ACC112 (cell line): ENCODE measurements at regions not wholly inside any gene's neighbourhood (a gene's known extent, or its start where the extent isn't known, plus 50 kb on each side); places are given as distances from the start of the nearest gene placed in this dataset.

ENCODE experiments used
- H2AFZ ChIP-seq: fragments of 200-600 bp; sonication (generic); one replicate; pipeline ENCODE4 v1.6.0; 2017; ENCODE audit warnings: antibody characterized with exemption, low read length; ENCODE audit not compliant: unreplicated experiment
- H3K27ac ChIP-seq: fragments of 200-600 bp; sonication (generic); 2 replicates; pipeline ENCODE4 v1.5.1; 2014; ENCODE audit warnings: low read depth, mild to moderate bottlenecking, antibody characterized with exemption, low read length, moderate library complexity
- H3K27me3 ChIP-seq: fragments of 200-600 bp; sonication (generic); 2 replicates; pipeline ENCODE4 v1.6.1; 2014; ENCODE audit warnings: mild to moderate bottlenecking, antibody characterized with exemption, low read length, moderate library complexity, mixed read lengths; ENCODE audit not compliant: insufficient read depth
- H3K36me3 ChIP-seq: fragments of 200-600 bp; sonication (generic); 2 replicates; pipeline ENCODE4 v1.6.1; 2016; ENCODE audit warnings: mild to moderate bottlenecking, antibody characterized with exemption, low read length, moderate library complexity, mixed read lengths; ENCODE audit not compliant: insufficient read depth
- H3K4me1 ChIP-seq: fragments of 200-600 bp; sonication (generic); one replicate; pipeline ENCODE4 v1.6.1; 2016; ENCODE audit warnings: low read length, mixed read lengths; ENCODE audit not compliant: insufficient read depth, unreplicated experiment, control insufficient read depth
- H3K4me3 ChIP-seq: fragments of 200-600 bp; sonication (generic); 2 replicates; pipeline ENCODE4 v1.5.1; 2014; ENCODE audit warnings: mild to moderate bottlenecking, low read depth, low read length
- H3K79me2 ChIP-seq: fragments of 200-600 bp; sonication (generic); one replicate; pipeline ENCODE4 v1.6.0; 2016; ENCODE audit warnings: low read length; ENCODE audit not compliant: control insufficient read depth, unreplicated experiment, insufficient read depth

GRCh38 chr4:126738527-126738923, 894.2 kb upstream of the INTU start:
- H2AFZ ChIP-seq, result no peak overlapping the region
- no peaks in the 10 kb centered on the region for H3K27me3 ChIP-seq
- peaks cover 3% of the 10 kb centered on the region for H3K4me1 ChIP-seq
- no peaks in the 10 kb centered on the region for H3K79me2 ChIP-seq
- H3K4me3 ChIP-seq, result no peak overlapping the region
- H3K27ac ChIP-seq, result no peak overlapping the region
- H3K36me3 ChIP-seq, result no peaks in the 10 kb centered on the region

GRCh38 chr4:126738926-126739325, 893.8 kb upstream of the INTU start:
- H3K79me2 ChIP-seq, result no peaks in the 10 kb centered on the region
- no peaks in the 10 kb centered on the region for H3K36me3 ChIP-seq
- H3K27me3 ChIP-seq, result no peaks in the 10 kb centered on the region
- no peak overlapping the region for H3K4me3 ChIP-seq
- no peak overlapping the region for H2AFZ ChIP-seq
- no peak overlapping the region for H3K27ac ChIP-seq
- peaks cover 3% of the 10 kb centered on the region for H3K4me1 ChIP-seq

GRCh38 chr4:126740687-126741086, 892.1 kb upstream of the INTU start:
- no peaks in the 10 kb centered on the region for H3K27me3 ChIP-seq
- H3K4me1 ChIP-seq, result peaks cover 3% of the 10 kb centered on the region
- no peak overlapping the region for H3K4me3 ChIP-seq
- H3K36me3 ChIP-seq, result no peaks in the 10 kb centered on the region
- no peak overlapping the region for H3K27ac ChIP-seq
- H2AFZ ChIP-seq, result no peak overlapping the region
- H3K79me2 ChIP-seq, result no peaks in the 10 kb centered on the region

- Histone ChIP-seq H3K36me3 (no peaks in the 10 kb centered on the region), H3K27ac (no peak overlapping the region), H3K4me1 (peaks cover 3% of the 10 kb centered on the region), H3K79me2 (no peaks in the 10 kb centered on the region), H2AFZ (no peak overlapping the region), H3K4me3 (no peak overlapping the region), H3K27me3 (no peaks in the 10 kb centered on the region)
Measured at GRCh38 chr4:126742048-126742447, 890.7 kb upstream of the INTU start.

- Histone ChIP-seq H2AFZ (no peak overlapping the region), H3K4me3 (no peak overlapping the region), H3K27me3 (no peaks in the 10 kb centered on the region), H3K4me1 (peaks cover 3% of the 10 kb centered on the region), H3K36me3 (no peaks in the 10 kb centered on the region), H3K79me2 (no peaks in the 10 kb centered on the region), H3K27ac (no peak overlapping the region)
Measured at GRCh38 chr4:126742885-126743284, 889.9 kb upstream of the INTU start.

GRCh38 chr4:126748736-126749135, 884.0 kb upstream of the INTU start:
- Histone ChIP-seq H3K4me3 (no peak overlapping the region), H3K4me1 (no peaks in the 10 kb centered on the region), H2AFZ (no peak overlapping the region), H3K36me3 (no peaks in the 10 kb centered on the region), H3K79me2 (no peaks in the 10 kb centered on the region), H3K27ac (no peak overlapping the region), H3K27me3 (no peaks in the 10 kb centered on the region)

- no peak overlapping the region for H3K4me3 ChIP-seq
- no peak overlapping the region for H2AFZ ChIP-seq
- H3K27me3 ChIP-seq, result no peaks in the 10 kb centered on the region
- no peaks in the 10 kb centered on the region for H3K79me2 ChIP-seq
- no peaks in the 10 kb centered on the region for H3K36me3 ChIP-seq
- no peak overlapping the region for H3K27ac ChIP-seq
- H3K4me1 ChIP-seq, result no peaks in the 10 kb centered on the region
Measured at GRCh38 chr4:126750723-126751122, 882.0 kb upstream of the INTU start.

- Histone ChIP-seq H2AFZ (no peak overlapping the region), H3K79me2 (no peaks in the 10 kb centered on the region), H3K27ac (no peak overlapping the region), H3K4me3 (no peak overlapping the region), H3K4me1 (no peaks in the 10 kb centered on the region), H3K27me3 (no peaks in the 10 kb centered on the region), H3K36me3 (no peaks in the 10 kb centered on the region)
Measured at GRCh38 chr4:126752126-126752525, 880.6 kb upstream of the INTU start.

GRCh38 chr4:126752702-126753101, 880.1 kb upstream of the INTU start:
- Histone ChIP-seq H3K4me3 (no peak overlapping the region), H3K4me1 (no peaks in the 10 kb centered on the region), H3K27me3 (no peaks in the 10 kb centered on the region), H3K36me3 (no peaks in the 10 kb centered on the region), H2AFZ (no peak overlapping the region), H3K79me2 (no peaks in the 10 kb centered on the region), H3K27ac (no peak overlapping the region)

- no peak overlapping the region for H3K4me3 ChIP-seq
- H3K27ac ChIP-seq, result no peak overlapping the region
- no peaks in the 10 kb centered on the region for H3K79me2 ChIP-seq
- H3K4me1 ChIP-seq, result no peaks in the 10 kb centered on the region
- H3K36me3 ChIP-seq, result no peaks in the 10 kb centered on the region
- no peaks in the 10 kb centered on the region for H3K27me3 ChIP-seq
- H2AFZ ChIP-seq, result no peak overlapping the region
Measured at GRCh38 chr4:126753592-126753991, 879.2 kb upstream of the INTU start.

GRCh38 chr4:126755506-126755905, 877.3 kb upstream of the INTU start:
- no peaks in the 10 kb centered on the region for H3K79me2 ChIP-seq
- H2AFZ ChIP-seq, result no peak overlapping the region
- no peaks in the 10 kb centered on the region for H3K4me1 ChIP-seq
- H3K36me3 ChIP-seq, result no peaks in the 10 kb centered on the region
- no peaks in the 10 kb centered on the region for H3K27me3 ChIP-seq
- no peak overlapping the region for H3K4me3 ChIP-seq
- no peak overlapping the region for H3K27ac ChIP-seq
